Choroid plexus epithelial cell (primary cell): ENCODE measurements at regions not wholly inside any gene's neighbourhood (a gene's known extent, or its start where the extent isn't known, plus 50 kb on each side); places are given as distances from the start of the nearest gene placed in this dataset.

Experiments
- DNase-seq: peaks from one replicate; pipeline ENCODE4 v3.0.0-alpha.2; 2010; ENCODE audit warnings: low read depth
- H3K4me3 ChIP-seq: 2 replicates; pipeline ENCODE4 v1.5.1; 2011; ENCODE audit warnings: low read depth, mild to moderate bottlenecking, control low read depth, low read length, moderate library complexity
- TF ChIP-seq, protein P1 (sequence below): conservative IDR thresholded peaks from 2 replicates; pipeline ENCODE4 v1.5.1; 2011; ENCODE audit warnings: low read depth, mild to moderate bottlenecking, control low read depth, inconsistent platforms, low read length, moderate library complexity

DNA sequence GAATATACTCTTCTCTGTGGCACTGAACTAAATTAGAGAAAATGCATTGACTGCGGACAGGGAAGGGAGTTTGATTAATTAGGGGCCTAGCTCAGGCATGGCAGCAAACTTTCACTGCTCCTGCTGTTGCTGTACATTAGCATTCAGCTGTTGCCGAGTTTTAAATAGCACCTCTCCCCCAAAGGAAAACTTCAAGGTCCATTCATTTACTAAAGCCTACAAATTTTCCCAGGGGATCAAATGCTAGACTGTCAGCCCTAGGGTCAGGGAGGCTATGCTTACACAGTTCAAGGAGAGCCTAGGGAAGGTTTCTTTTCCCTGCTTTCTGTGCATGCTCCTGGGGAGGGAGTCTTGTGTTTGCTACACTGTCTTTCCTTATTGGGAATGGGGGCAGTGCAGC is 60.0 kb upstream of the GZMB start:
- no peak for DNase-seq
- TF ChIP-seq, protein P1, sequence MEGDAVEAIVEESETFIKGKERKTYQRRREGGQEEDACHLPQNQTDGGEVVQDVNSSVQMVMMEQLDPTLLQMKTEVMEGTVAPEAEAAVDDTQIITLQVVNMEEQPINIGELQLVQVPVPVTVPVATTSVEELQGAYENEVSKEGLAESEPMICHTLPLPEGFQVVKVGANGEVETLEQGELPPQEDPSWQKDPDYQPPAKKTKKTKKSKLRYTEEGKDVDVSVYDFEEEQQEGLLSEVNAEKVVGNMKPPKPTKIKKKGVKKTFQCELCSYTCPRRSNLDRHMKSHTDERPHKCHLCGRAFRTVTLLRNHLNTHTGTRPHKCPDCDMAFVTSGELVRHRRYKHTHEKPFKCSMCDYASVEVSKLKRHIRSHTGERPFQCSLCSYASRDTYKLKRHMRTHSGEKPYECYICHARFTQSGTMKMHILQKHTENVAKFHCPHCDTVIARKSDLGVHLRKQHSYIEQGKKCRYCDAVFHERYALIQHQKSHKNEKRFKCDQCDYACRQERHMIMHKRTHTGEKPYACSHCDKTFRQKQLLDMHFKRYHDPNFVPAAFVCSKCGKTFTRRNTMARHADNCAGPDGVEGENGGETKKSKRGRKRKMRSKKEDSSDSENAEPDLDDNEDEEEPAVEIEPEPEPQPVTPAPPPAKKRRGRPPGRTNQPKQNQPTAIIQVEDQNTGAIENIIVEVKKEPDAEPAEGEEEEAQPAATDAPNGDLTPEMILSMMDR, result no peak
- no peak overlapping the region for H3K4me3 ChIP-seq

DNA sequence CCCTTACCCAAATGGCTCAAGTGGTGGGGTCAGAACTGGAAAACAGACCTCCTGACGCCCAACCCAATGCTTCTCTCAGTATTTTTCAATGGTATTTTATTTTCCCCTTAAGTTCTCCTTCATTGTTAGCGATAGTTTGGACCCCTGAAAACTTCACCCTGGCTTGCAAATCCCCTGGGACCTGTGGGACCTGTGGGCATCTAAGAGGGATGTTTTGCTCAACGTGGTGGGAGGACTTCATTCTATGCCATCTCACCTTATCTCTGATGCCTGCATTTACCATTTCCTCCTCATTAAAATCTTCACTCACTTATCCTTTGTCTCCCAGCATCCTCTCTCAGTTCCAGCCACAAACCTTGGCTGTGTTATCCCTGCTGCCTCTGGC is 59.4 kb upstream of the GZMB start:
- TF ChIP-seq, protein P1, result no peak
- no peak overlapping the region for H3K4me3 ChIP-seq
- DNase-seq, result no peak

DNA sequence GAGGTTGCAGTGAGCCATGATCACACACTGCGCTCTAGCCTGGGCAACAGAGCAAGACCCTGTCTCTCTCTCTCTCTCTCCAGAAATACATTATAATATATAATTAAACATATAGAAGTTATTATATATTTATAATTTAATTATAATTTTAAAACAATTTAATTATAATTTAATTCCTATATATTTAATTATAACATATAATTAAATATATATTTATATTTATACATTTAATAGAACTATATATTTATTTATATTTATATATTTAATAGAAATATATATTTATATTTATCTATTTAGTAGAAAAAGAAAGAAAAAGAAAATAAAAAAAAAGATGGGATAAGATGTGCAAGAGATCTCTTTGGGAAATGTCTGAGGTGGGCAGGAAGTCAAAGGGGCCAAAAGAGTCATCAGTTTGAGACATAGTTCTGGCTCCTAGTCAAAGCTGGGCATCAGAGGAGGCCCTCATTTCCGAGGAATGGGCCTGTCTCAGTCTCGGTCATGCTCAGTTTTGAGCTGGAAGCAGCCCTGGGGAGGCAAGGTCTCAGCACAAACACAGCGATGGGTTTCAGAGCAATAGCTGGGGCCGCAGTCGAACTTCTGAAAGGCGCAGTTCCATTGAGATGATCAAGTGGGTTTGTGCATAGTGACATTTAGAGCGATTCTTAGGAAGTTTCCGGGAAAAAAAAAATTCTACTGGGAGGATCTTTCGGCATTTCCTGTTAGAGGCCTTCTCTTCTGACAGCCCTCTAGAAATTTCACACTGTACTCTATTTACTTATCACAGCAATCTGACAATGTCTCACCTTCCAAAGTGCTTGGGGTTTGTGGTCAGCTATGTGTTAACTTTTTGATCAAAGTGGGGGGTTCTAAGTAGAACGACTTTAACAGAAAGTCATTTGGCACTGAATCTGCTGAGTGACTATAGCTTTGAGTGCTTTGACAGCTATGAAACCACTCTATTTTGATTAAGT is 58.7 kb upstream of the GZMB start:
- TF ChIP-seq, protein P1, result no peak
- H3K4me3 ChIP-seq, result no peak overlapping the region
- no peak for DNase-seq

DNA sequence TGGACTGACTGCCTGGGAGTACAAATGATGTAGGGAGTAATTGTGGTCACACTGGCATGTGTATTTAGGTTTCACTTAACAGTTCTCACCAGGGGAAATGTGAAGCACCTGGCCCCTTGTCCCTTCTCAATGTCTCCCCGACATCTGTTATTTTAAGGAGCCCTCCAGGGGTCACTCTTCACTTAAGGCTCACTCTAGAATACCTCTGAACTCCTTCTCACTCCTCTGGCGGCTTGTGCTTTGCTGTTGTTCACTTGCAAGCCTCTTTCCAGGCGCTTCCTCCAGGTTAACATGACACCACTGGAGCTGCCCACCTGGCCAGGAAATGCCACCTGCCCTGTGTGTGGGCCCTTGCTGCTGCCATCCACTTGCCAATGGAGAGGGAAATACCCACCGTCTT is 56.5 kb upstream of the GZMB start:
- H3K4me3 ChIP-seq, result no peak overlapping the region
- TF ChIP-seq, protein P1, result no peak
- no peak for DNase-seq

DNA sequence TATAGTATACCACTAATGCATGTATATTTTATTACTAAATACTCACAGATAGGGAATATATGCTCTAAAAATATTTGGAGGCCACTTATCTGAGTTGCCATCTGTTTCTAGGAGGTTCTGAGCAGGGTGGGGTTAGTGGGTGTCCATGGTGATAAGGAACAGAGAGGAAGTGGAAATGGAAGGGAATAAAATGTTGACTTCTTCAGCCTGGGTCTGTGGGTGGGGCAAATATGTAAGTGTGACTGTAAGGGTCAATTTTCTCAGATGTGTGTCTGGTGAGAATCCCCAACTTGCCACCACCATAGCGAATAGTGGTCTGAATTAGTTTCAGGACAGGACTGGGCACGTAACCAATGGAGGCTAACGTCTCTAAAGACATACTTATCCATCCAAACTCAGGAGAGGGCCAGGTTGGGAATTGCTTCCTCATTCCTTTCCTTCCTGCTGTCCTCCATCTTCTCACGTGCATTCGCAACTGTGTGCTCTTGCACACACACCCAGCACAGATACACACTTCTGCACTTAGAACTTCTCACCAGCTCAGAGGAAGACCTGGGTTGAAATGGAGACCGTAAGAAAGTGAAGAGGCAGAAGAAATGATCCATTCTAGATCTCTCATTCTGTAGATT is 54.2 kb upstream of the GZMB start:
- no peak for DNase-seq
- TF ChIP-seq, protein P1, result no peak
- no peak overlapping the region for H3K4me3 ChIP-seq
